Peyer's patch (tissue), 4 donors: ENCODE measurements at regions not wholly inside any gene's neighbourhood (a gene's known extent, or its start where the extent isn't known, plus 50 kb on each side); places are given as distances from the start of the nearest gene placed in this dataset.
"Not testable (repeated sequence)": the region's sequence is repeated elsewhere in the genome, so short reads cannot be mapped to it uniquely, and the experiment has no call there.

ENCODE experiments used
- DNase-seq, 3 donors: peaks; one replicate each; pipeline ENCODE4 v3.0.0-alpha.2; 2017 to 2019
- H3K27ac ChIP-seq, 4 donors: fragments of 200-600 bp; sonication (generic); one replicate each; pipeline ENCODE4 v1.5.1; 2016 to 2019
- H3K27me3 ChIP-seq, 2 donors: fragments of 200-600 bp; sonication (generic); one replicate each; pipeline ENCODE4 v1.5.1; 2019
- H3K36me3 ChIP-seq, 3 donors: fragments of 200-600 bp; sonication (generic); one replicate each; pipeline ENCODE4 v1.5.1; 2016 to 2019
- H3K4me1 ChIP-seq, 4 donors: fragments of 200-600 bp; sonication (generic); one replicate each; pipeline ENCODE4 v1.5.1; 2016 to 2019
- H3K4me3 ChIP-seq, 4 donors: fragments of 200-600 bp; sonication (generic); 1 replicate in 3 of 4; 2 replicates in 1 of 4; pipeline ENCODE4 v1.5.1; 2016 to 2019; ENCODE audit warnings: mild to moderate bottlenecking in 1 of 4
- H3K9me3 ChIP-seq, 4 donors: fragments of 200-600 bp; sonication (generic); one replicate each; pipeline ENCODE4 v1.5.1; 2016 to 2019; ENCODE audit warnings: mild to moderate bottlenecking in 1 of 4
- CTCF ChIP-seq, 6 experiments: fragments of 450-650 bp in 4 of 6; fragments of 200-600 bp in 2 of 6; sonication (generic) in 1 of 6; IDR thresholded peaks; one replicate each; pipeline ENCODE4 v1.5.1; 2017 to 2019; ENCODE audit warnings: antibody characterized with exemption in 6 of 6, mild to moderate bottlenecking in 3 of 6, moderate library complexity in 1 of 6
- POLR2A ChIP-seq, 2 donors: fragments of 450-650 bp; IDR thresholded peaks; one replicate each; pipeline ENCODE4 v1.5.1; 2017; ENCODE audit warnings: antibody characterized with exemption in 2 of 2, mild to moderate bottlenecking in 2 of 2, moderate library complexity in 2 of 2

- H3K9me3 ChIP-seq = peaks cover 0 to 4% (median 0%) of the 10 kb centered on the region in 4 donors
- no peak overlapping the region for H3K27ac ChIP-seq
- TF ChIP-seq POLR2A (IDR thresholded peaks at IDR 0.05) = no peak
- no peak for TF ChIP-seq CTCF (IDR thresholded peaks at IDR 0.05)
- no peak overlapping the region for H3K4me3 ChIP-seq
- DNase-seq = no peak
- H3K27me3 ChIP-seq = no peaks in the 10 kb centered on the region
- H3K36me3 ChIP-seq = no peaks in the 10 kb centered on the region
- no peaks in the 10 kb centered on the region for H3K4me1 ChIP-seq
Measured at GRCh38 chr4:179163147-179163546, 1720.9 kb upstream of the AGA start.

- no peak for TF ChIP-seq CTCF (IDR thresholded peaks at IDR 0.05)
- TF ChIP-seq POLR2A (IDR thresholded peaks at IDR 0.05) = no peak
- no peak for DNase-seq
Measured at GRCh38 chr4:179164267-179164999, 1722.2 kb upstream of the AGA start.

GRCh38 chr4:179165000-179165738 lies 1722.9 kb upstream of the AGA start:
- TF ChIP-seq POLR2A (IDR thresholded peaks at IDR 0.05) (no peak), CTCF (IDR thresholded peaks at IDR 0.05) (no peak)
- no peak overlapping the region for H3K27ac ChIP-seq
- H3K36me3 ChIP-seq = no peaks in the 10 kb centered on the region
- H3K4me1 ChIP-seq = no peaks in the 10 kb centered on the region
- no peak for DNase-seq
- peaks cover 0 to 4% (median 0%) of the 10 kb centered on the region in 4 donors for H3K9me3 ChIP-seq
- no peaks in the 10 kb centered on the region for H3K27me3 ChIP-seq
- H3K4me3 ChIP-seq = no peak overlapping the region

More at GRCh38 chr4:179164267-179164999, 1722.2 kb upstream of the AGA start:
- H3K9me3 ChIP-seq = peaks cover 0 to 4% (median 0%) of the 10 kb centered on the region in 4 donors
- H3K4me1 ChIP-seq = no peaks in the 10 kb centered on the region
- no peak overlapping the region for H3K4me3 ChIP-seq
- H3K27me3 ChIP-seq = no peaks in the 10 kb centered on the region
- no peaks in the 10 kb centered on the region for H3K36me3 ChIP-seq
- no peak overlapping the region for H3K27ac ChIP-seq

DNA sequence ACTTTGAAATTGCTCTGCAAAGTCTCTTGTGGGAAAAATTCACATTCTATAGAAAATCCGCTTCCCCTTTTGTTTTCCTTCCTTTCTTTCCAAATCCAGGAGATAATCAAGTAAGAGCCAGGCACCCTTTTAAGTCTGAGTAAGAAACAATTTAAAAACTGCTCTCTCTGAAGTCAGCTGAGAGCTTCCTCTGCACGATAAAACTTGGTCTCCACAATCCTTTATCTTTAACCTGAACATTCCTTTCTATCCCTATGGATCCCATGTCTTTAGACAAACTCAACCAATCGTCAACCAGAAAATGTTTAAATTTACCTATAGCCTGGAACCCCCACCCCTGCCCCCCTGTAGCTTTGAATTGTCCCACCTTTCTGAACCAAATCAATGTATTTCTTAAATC lies 1723.6 kb upstream of the AGA start:
- Histone ChIP-seq H3K27me3 (no peaks in the 10 kb centered on the region), H3K27ac (no peak overlapping the region), H3K9me3 (peaks cover 0 to 4% (median 0%) of the 10 kb centered on the region in 4 donors), H3K4me1 (no peaks in the 10 kb centered on the region), H3K4me3 (no peak overlapping the region), H3K36me3 (no peaks in the 10 kb centered on the region)
- TF ChIP-seq CTCF (IDR thresholded peaks at IDR 0.05) (no peak), POLR2A (IDR thresholded peaks at IDR 0.05) (no peak)
- no peak for DNase-seq

DNA sequence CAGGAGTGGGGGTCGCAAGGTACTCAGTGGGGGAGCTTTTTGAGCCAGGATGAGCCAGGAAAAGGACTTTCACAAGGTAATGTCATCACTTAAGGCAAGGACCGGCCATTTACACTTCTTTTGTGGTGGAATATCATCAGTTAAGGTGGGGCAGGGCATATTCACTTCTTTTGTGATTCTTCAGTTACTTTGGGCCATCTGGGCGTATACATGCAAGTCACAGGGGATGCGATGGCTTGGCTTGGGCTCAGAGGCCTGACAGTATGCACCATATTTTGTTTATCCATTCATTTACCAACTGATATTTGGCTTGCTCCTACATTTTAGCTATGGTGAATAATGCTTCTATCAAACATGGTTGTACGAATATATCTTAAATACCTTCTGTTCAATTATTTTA lies 1728.1 kb upstream of the AGA start:
- H3K4me1 ChIP-seq, H3K9me3 ChIP-seq, DNase-seq, H3K4me3 ChIP-seq, H3K36me3 ChIP-seq, H3K27ac ChIP-seq, H3K27me3 ChIP-seq: not testable (repeated sequence)

GRCh38 chr4:179182741-179183140 lies 1740.5 kb upstream of the AGA start:
- H3K36me3 ChIP-seq = no peaks in the 10 kb centered on the region
- peaks cover 0 to 2% (median 0%) of the 10 kb centered on the region in 4 donors for H3K9me3 ChIP-seq
- no peak for TF ChIP-seq CTCF (IDR thresholded peaks at IDR 0.05)
- TF ChIP-seq POLR2A (IDR thresholded peaks at IDR 0.05) = no peak
- no peaks in the 10 kb centered on the region for H3K4me1 ChIP-seq
- no peak overlapping the region for H3K4me3 ChIP-seq
- H3K27ac ChIP-seq = no peak overlapping the region
- no peak for DNase-seq
- H3K27me3 ChIP-seq = no peaks in the 10 kb centered on the region
